Non-pigmented ciliary epithelial cell (primary cell): ENCODE measurements at regions not wholly inside any gene's neighbourhood (a gene's known extent, or its start where the extent isn't known, plus 50 kb on each side); places are given as distances from the start of the nearest gene placed in this dataset.

Experiments
- DNase-seq: peaks from one replicate; pipeline ENCODE4 v3.0.0-alpha.2; 2010; ENCODE audit warnings: low read depth

GRCh38 chr5:99724732-99725290, 796.0 kb upstream of the CHD1 start:
- no peak for DNase-seq

- no peak for DNase-seq
Measured at GRCh38 chr5:99721506-99721905, 792.7 kb upstream of the CHD1 start.

- DNase-seq: no peak
Measured at GRCh38 chr5:99715921-99716320, 787.1 kb upstream of the CHD1 start.

GRCh38 chr5:99706160-99706559, 777.4 kb upstream of the CHD1 start:
- no peak for DNase-seq

- no peak for DNase-seq
Measured at GRCh38 chr5:99702565-99702964, 773.8 kb upstream of the CHD1 start.

- no peak for DNase-seq
Measured at GRCh38 chr5:99694884-99695283, 766.1 kb upstream of the CHD1 start.

GRCh38 chr5:99686538-99686937, 757.7 kb upstream of the CHD1 start:
- no peak for DNase-seq

GRCh38 chr5:99675974-99676373, 747.2 kb upstream of the CHD1 start:
- no peak for DNase-seq

- DNase-seq: no peak
Measured at GRCh38 chr5:99674101-99674500, 745.3 kb upstream of the CHD1 start.

- DNase-seq: no peak
Measured at GRCh38 chr5:99664972-99665371, 736.2 kb upstream of the CHD1 start.

- no peak for DNase-seq
Measured at GRCh38 chr5:99651298-99651697, 722.5 kb upstream of the CHD1 start.

GRCh38 chr5:99646011-99646647, 717.3 kb upstream of the CHD1 start:
- no peak for DNase-seq

- no peak for DNase-seq
Measured at GRCh38 chr5:99644822-99645221, 716.0 kb upstream of the CHD1 start.

GRCh38 chr5:99640646-99641045, 711.8 kb upstream of the CHD1 start:
- no peak for DNase-seq

- DNase-seq: no peak
Measured at GRCh38 chr5:99639905-99640304, 711.1 kb upstream of the CHD1 start.

GRCh38 chr5:99636663-99637062, 707.9 kb upstream of the CHD1 start:
- DNase-seq: no peak

GRCh38 chr5:99621772-99622681, 693.2 kb upstream of the CHD1 start:
- no peak for DNase-seq

- DNase-seq: no peak
Measured at GRCh38 chr5:99617335-99617734, 688.5 kb upstream of the CHD1 start.

- no peak for DNase-seq
Measured at GRCh38 chr5:99614888-99615287, 686.1 kb upstream of the CHD1 start.

- DNase-seq: no peak
Measured at GRCh38 chr5:99607124-99607523, 678.3 kb upstream of the CHD1 start.

GRCh38 chr5:99605904-99606303, 677.1 kb upstream of the CHD1 start:
- no peak for DNase-seq

- peak; percentile 35 for DNase-seq
Measured at GRCh38 chr5:99600952-99601351, 672.1 kb upstream of the CHD1 start.

GRCh38 chr5:99590806-99591205, 662.0 kb upstream of the CHD1 start:
- DNase-seq: no peak
